Astrocyte of the hippocampus (primary cell): ENCODE measurements at regions not wholly inside any gene's neighbourhood (a gene's known extent, or its start where the extent isn't known, plus 50 kb on each side); places are given as distances from the start of the nearest gene placed in this dataset.

ENCODE experiments used
- DNase-seq: peaks from one replicate; pipeline ENCODE4 v3.0.0; 2011; ENCODE audit warnings: low read depth, low spot score

DNA sequence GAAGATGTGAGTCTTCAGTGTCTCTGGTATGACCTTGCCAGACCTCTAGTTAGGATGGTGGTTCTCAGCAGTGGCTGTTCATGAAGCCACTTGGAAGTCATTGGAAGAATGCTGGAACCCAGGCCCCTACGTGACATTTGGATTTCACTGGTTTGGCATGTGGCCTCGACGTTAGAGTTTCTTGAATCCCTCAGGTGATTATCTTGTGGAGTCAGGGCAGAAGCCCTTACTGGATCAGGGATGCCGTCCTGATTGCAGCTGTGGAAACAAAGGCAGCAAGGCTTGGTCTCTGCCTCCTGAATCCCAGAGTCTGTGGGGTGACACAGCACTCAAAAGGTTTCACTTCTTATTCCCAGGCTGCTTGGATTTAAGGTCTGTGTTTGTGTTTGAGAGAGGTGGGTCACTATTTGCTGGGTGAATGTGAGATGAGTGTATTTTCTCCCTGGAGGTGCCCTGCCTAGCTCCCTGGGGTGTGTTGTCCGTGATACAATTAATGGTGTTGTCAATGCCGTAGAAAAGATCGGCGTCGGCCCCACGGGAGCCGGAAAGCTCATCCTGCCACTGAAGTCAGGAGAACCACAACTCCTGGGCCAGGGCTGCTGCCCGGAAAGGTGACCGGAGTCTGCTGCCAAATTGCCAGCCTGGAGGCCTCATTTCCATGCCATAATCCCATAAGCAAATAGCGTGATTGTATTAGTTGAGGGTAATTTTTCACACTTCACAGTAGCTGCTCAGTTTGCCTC lies 939.0 kb downstream of the BRD1 start:
- no peak for DNase-seq

DNA sequence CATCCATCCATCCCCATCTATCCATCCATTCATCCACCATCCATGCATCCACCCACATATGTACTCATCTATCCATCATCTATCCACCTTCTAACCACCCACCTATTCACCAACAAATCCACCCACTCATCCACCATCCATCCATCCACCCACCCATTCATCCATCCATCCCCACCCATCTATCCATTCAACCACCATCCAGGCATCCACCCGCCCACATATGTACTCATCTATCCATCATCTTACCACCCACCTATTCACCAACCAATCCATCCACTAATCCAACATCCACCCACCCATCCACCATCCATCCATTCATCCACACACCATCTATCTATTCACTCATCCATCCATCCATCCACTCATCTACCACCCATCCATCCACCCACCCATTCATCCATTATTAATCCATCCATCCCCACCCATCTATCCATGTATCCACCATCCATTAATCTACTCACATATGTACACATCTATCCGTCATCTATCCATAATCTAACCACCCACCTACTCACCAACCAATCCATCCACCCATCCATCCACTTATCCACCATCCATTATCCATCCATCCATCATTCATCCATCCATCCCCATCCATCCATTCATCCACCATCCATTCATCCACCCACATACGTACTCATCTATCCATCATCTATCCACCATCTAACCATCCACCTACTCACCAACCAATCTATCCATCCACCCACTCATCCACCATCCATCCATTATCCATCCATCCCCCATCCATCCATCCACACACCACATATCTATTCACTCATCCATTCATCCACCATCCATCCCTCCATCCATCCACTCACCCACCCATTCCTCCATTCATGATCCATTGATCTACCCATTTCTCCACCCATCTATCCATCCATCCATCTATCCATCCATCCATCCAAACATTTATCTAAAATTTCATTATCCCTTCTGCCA lies 940.0 kb downstream of the BRD1 start:
- DNase-seq: no peak

GRCh38 chr22:48886604-48887393 lies 940.9 kb downstream of the BRD1 start:
- DNase-seq: no peak

DNA sequence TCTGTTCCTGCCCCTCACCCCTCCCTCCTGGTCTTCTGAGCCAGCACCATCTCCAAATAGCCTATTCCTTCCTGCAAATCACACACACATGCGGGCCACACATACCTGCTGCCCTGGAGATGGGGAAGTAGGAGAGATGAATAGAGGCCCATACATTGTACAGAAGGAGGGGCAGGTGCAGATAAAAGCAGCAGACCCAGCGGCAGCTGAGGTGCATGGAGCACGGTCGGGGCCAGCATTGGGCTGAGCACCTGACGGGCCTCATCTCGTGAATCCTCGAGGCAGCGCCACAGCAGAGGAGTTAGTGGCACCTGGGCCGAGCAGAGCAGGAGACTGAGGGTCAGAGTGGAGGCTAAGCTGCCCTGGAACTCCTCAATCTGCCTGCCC lies 941.8 kb downstream of the BRD1 start:
- DNase-seq: no peak

GRCh38 chr22:48885271-48885918 lies 942.3 kb downstream of the BRD1 start:
- DNase-seq: no peak

DNA sequence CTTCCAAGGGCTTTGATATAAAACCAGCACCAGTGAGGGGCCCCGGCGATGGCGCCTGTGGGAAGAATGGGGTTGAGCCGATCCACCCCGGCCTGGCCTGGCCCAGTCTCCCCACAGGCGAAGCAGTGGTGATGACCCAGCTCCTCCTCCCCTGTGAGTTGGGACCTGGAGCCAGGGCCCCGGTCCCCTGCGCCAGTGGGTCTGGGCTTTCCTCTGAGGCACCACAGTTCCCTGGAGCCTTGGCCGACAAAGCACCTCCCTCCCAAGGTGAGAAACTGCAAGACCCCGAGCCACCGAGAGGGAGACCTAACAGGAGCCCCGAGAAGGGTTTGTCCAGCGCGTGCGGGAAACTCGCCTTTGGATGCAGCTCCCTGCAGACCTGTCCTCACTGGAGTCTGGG lies 942.9 kb downstream of the BRD1 start:
- DNase-seq: no peak

- no peak for DNase-seq
Observed at GRCh38 chr22:48884324-48884723, 943.3 kb downstream of the BRD1 start.

DNA sequence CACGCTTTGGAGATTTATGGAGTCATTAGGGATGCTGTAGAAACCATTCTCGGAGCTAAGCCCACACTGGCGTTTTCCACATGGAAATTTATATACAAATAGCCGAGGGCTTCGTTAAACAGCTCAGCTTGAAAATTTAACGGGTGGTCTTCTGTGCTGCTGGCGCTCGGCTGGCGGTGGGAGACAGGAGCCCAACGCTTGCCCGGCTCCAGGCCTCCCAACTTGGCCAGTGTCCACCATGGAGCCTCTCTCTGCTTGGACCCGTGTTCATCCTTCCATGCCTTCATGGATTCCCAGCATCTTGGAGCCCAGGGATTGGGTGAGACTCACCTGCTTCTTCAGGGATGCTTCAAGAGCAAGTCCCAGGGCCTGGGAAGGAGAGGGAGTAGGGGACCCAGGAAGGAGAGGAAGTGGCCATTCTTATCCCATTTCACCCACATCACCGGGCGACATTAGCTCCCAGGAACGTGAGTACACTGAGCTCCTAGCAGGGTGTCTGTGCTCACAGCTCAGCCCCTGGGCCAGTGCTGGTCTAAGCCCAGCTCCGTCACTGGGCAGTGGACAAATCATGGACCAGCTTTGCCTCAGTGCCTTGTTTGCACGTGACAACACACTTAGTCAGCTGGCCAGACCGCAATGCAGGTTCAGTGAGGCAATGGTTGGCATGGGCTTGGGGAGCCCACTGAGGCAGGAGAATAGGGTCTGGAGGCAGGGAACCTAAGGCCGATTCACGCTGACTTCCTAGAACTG lies 944.3 kb downstream of the BRD1 start:
- no peak for DNase-seq

- no peak for DNase-seq
Observed at GRCh38 chr22:48882636-48883200, 945.0 kb downstream of the BRD1 start.

DNA sequence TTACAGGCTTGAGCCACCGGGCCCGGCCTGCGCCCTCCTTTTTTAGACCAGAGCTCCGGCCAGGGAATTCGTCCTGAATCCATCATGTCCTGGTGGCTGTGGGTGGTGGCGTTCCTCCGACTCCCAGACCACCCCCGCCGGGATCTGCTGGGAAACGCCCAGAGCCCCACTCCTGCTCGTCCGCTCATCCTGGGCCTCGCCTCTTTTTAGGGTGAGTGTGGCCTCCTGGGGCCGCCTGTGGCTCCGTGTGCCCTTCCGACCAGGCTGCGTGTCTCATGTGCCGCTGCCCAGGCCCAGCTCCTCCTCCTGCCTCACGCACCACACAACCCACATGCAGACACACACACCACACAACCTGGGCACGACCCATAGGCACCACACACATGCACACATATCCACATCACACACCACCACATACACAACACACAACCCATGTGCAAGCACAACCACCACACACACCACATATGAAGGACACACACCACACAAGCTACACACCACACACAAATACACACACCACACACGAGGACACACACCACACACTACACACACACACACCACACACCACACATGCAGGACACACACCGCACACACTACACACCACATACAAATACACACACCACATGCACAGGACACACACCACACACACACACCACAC lies 946.2 kb downstream of the BRD1 start:
- no peak for DNase-seq

- DNase-seq: no peak
Observed at GRCh38 chr22:48880749-48881148, 946.9 kb downstream of the BRD1 start.

DNA sequence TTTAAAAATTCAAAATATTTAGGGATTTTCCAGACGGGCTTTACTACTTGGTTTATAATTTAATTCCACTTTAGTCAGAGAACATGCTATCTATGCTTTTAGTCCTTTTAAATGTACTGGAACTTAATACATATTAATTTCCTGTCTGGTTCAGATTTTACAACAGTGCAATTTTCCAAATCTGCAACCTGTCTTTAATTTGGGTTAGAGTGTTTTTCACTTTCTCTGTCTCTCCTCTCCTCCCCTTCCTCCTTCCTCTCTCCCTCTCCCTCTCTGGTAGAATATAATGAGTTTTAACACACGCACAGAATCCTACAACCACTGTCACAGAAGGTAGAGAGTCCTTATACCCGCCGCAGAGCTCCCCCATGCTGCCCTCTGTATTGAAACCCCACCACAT lies 950.7 kb downstream of the BRD1 start:
- no peak for DNase-seq

- no peak for DNase-seq
Observed at GRCh38 chr22:48874956-48875355, 952.7 kb downstream of the BRD1 start.

DNA sequence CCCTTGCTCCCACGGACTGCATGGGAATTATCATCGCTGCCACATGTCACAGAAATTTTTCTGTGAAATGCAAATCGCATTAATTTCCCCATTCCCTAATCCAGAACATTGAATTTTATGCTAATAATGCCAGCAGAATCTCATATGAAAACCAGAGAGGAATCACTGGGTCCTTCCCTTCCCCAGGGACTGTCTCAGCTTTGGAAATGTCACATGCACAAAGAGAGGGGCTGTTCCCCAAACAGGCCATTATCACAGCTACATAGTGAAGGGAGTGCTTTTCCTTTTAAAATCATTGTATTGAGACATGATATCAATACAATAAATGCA lies 954.5 kb downstream of the BRD1 start:
- DNase-seq: no peak

- no peak for DNase-seq
Observed at GRCh38 chr22:48872271-48873190, 955.1 kb downstream of the BRD1 start.

DNA sequence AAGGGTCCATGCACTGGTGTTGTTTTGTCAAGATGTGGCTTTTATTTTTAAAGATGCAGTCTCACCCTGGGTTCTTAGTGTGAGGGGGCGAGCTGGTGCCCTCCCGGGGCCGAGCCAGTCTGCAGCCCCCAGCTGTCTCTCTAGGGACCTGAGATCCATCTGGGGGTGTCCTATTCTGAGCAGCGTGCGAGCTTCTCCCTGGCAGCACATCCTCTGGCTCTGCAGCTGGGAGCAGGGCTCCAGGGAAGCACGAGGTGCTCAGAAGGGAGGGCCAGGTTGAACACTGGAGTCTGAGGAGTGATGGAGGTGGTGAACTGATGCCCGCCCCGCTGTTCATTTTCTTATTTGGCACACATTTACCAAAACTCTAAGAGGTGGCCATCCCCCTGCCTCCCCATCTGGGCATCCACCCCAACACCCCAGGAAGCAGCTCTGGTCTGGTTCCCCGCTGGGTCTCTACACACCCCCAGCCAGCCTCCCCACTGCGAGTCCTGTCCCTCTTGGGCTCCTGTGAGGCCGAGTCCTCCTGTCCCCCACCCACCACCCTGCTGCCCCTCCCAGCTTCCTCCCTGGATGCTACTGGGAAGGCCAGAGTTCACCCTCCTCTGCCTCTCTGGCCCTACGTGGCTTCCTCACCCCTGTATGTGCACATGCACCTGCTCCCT lies 956.4 kb downstream of the BRD1 start:
- DNase-seq: no peak

- no peak for DNase-seq
Observed at GRCh38 chr22:48870436-48870835, 957.2 kb downstream of the BRD1 start.

GRCh38 chr22:48869788-48870187 lies 957.9 kb downstream of the BRD1 start:
- DNase-seq: no peak

GRCh38 chr22:48869161-48869560 lies 958.5 kb downstream of the BRD1 start:
- DNase-seq: no peak
